ENCODE measurements at regions not wholly inside any gene's neighbourhood (a gene's known extent, or its start where the extent isn't known, plus 50 kb on each side); places are given as distances from the start of the nearest gene placed in this dataset.

DNA sequence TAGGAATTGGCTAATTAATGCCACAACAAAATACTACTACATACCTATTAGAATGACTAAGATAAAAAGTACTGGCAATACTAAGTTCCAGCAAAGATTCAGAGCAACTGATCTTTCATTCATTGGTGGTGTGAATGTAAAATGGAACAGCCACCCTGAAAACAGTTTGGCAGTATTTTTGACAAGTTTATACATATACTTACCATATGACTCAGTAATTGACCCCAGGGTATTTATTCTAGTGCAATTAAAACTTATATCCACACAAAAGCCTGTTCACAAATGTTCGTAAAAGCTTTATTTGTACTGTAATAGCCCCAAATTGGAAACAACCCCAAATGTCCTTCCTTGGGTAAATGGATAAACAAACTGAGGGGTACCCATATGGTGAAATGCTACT lies 270.8 kb upstream of the ACTBL2 start:
- TF ChIP-seq, protein P1, sequence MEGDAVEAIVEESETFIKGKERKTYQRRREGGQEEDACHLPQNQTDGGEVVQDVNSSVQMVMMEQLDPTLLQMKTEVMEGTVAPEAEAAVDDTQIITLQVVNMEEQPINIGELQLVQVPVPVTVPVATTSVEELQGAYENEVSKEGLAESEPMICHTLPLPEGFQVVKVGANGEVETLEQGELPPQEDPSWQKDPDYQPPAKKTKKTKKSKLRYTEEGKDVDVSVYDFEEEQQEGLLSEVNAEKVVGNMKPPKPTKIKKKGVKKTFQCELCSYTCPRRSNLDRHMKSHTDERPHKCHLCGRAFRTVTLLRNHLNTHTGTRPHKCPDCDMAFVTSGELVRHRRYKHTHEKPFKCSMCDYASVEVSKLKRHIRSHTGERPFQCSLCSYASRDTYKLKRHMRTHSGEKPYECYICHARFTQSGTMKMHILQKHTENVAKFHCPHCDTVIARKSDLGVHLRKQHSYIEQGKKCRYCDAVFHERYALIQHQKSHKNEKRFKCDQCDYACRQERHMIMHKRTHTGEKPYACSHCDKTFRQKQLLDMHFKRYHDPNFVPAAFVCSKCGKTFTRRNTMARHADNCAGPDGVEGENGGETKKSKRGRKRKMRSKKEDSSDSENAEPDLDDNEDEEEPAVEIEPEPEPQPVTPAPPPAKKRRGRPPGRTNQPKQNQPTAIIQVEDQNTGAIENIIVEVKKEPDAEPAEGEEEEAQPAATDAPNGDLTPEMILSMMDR (IDR thresholded peaks at IDR 0.05; ENCODE audit: borderline replicate concordance, extremely low read depth, low read length, poor library complexity, severe bottlenecking), result no peak
- TF ChIP-seq EZH2 (IDR thresholded peaks at IDR 0.05; ENCODE audit: borderline replicate concordance, low read depth, low read length, severe bottlenecking), result no peak
